Mammary epithelial cell (primary cell): ENCODE measurements at regions not wholly inside any gene's neighbourhood (a gene's known extent, or its start where the extent isn't known, plus 50 kb on each side); places are given as distances from the start of the nearest gene placed in this dataset.

Experiments
- CTCF ChIP-seq, 2 donors: IDR thresholded peaks in 1 of 2; conservative IDR thresholded peaks in 1 of 2; 2 replicates each; pipeline ENCODE4 v1.5.1; 2011 to 2012; ENCODE audit warnings: inconsistent platforms in 2 of 2, low read length in 2 of 2, mild to moderate bottlenecking in 2 of 2, control low read depth in 1 of 2, low read depth in 1 of 2; ENCODE audit not compliant: insufficient read depth in 1 of 2; ENCODE audit errors: extremely low read depth in 1 of 2
- EZH2 ChIP-seq: IDR thresholded peaks from 2 replicates; pipeline ENCODE4 v1.6.1; 2012; ENCODE audit warnings: low read length, inconsistent platforms, borderline replicate concordance

GRCh38 chr10:29859521-29860130, 199.8 kb downstream of the JCAD start:
- no peak for TF ChIP-seq EZH2
- no peak for TF ChIP-seq CTCF (conservative IDR thresholded peaks at IDR 0.05 in 1 of 2, IDR thresholded peaks at IDR 0.05 in 1 of 2; ENCODE audit: extremely low read depth in 1 of 2, insufficient read depth in 1 of 2, low read depth in 1 of 2, low read length in 2 of 2)
